ENCODE measurements at regions not wholly inside any gene's neighbourhood (a gene's known extent, or its start where the extent isn't known, plus 50 kb on each side); places are given as distances from the start of the nearest gene placed in this dataset.

GRCh38 chr6:170132011-170132521, 158.8 kb downstream of the DLL1 start:
- H3K4me3 ChIP-seq (ENCODE audit: control insufficient read depth, low read depth, low read length): no peak overlapping the region
- TF ChIP-seq CTCF (conservative IDR thresholded peaks at IDR 0.05; ENCODE audit: control insufficient read depth, insufficient read depth, low read depth, low read length): no peak
- no peak for DNase-seq (ENCODE audit: low read depth)

- no peak for TF ChIP-seq CTCF (conservative IDR thresholded peaks at IDR 0.05; ENCODE audit: control insufficient read depth, insufficient read depth, low read depth, low read length)
- DNase-seq (ENCODE audit: low read depth): no peak
- H3K4me3 ChIP-seq (ENCODE audit: control insufficient read depth, low read depth, low read length): no peak overlapping the region
Measured at GRCh38 chr6:170131351-170131750, 159.5 kb downstream of the DLL1 start.

GRCh38 chr6:170130771-170131241, 160.1 kb downstream of the DLL1 start:
- no peak for TF ChIP-seq CTCF (conservative IDR thresholded peaks at IDR 0.05; ENCODE audit: control insufficient read depth, insufficient read depth, low read depth, low read length)
- DNase-seq (ENCODE audit: low read depth): no peak
- no peak overlapping the region for H3K4me3 ChIP-seq (ENCODE audit: control insufficient read depth, low read depth, low read length)

GRCh38 chr6:170130201-170130621, 160.7 kb downstream of the DLL1 start:
- no peak for TF ChIP-seq CTCF (conservative IDR thresholded peaks at IDR 0.05; ENCODE audit: control insufficient read depth, insufficient read depth, low read depth, low read length)
- no peak for DNase-seq (ENCODE audit: low read depth)

GRCh38 chr6:170129691-170130171, 161.1 kb downstream of the DLL1 start:
- no peak for DNase-seq (ENCODE audit: low read depth)
- TF ChIP-seq CTCF (conservative IDR thresholded peaks at IDR 0.05; ENCODE audit: control insufficient read depth, insufficient read depth, low read depth, low read length): no peak
- H3K4me3 ChIP-seq (ENCODE audit: control insufficient read depth, low read depth, low read length): no peak overlapping the region

More at GRCh38 chr6:170130201-170130621, 160.7 kb downstream of the DLL1 start:
- H3K4me3 ChIP-seq (ENCODE audit: control insufficient read depth, low read depth, low read length): no peak overlapping the region

GRCh38 chr6:170128811-170129681, 161.8 kb downstream of the DLL1 start:
- no peak for TF ChIP-seq CTCF (conservative IDR thresholded peaks at IDR 0.05; ENCODE audit: control insufficient read depth, insufficient read depth, low read depth, low read length)

More at GRCh38 chr6:170128811-170129681, 161.8 kb downstream of the DLL1 start:
- DNase-seq (ENCODE audit: low read depth): no peak
- no peak overlapping the region for H3K4me3 ChIP-seq (ENCODE audit: control insufficient read depth, low read depth, low read length)

All from fibroblast of mammary gland (primary cell).